Ascending aorta (tissue), 2 donors: ENCODE measurements at regions not wholly inside any gene's neighbourhood (a gene's known extent, or its start where the extent isn't known, plus 50 kb on each side); places are given as distances from the start of the nearest gene placed in this dataset.

Experiments
- DNase-seq, 2 donors: peaks; one replicate each; pipeline ENCODE4 v3.0.0-alpha.2; 2019; ENCODE audit warnings: low spot score in 2 of 2
- H3K27ac ChIP-seq, 2 donors: fragments of 200-600 bp; sonication (generic); one replicate each; pipeline ENCODE4 v1.5.1; 2016 to 2017; ENCODE audit warnings: mild to moderate bottlenecking in 1 of 2
- H3K27me3 ChIP-seq: fragments of 200-600 bp; sonication (generic); one replicate; pipeline ENCODE4 v1.5.1; 2017
- H3K36me3 ChIP-seq, 2 donors: fragments of 200-600 bp; sonication (generic); one replicate each; pipeline ENCODE4 v1.5.1; 2016
- H3K4me1 ChIP-seq, 2 donors: fragments of 200-600 bp; sonication (generic); one replicate each; pipeline ENCODE4 v1.5.1; 2016 to 2017; ENCODE audit warnings: mild to moderate bottlenecking in 1 of 2
- H3K4me3 ChIP-seq, 2 donors: fragments of 200-600 bp; sonication (generic); one replicate each; pipeline ENCODE4 v1.5.1; 2016 to 2017; ENCODE audit warnings: mild to moderate bottlenecking in 1 of 2
- H3K9me3 ChIP-seq, 2 donors: fragments of 200-600 bp; sonication (generic); one replicate each; pipeline ENCODE4 v1.5.1; 2016
- CTCF ChIP-seq, 3 experiments: fragments of 200-600 bp in 2 of 3; fragments of 450-650 bp in 1 of 3; sonication (generic) in 2 of 3; IDR thresholded peaks; one replicate each; pipeline ENCODE4 v1.5.1; 2016 to 2019; ENCODE audit warnings: antibody characterized with exemption in 3 of 3, mild to moderate bottlenecking in 1 of 3, moderate library complexity in 1 of 3
- intact Hi-C: fragments of 100-400 bp; cut with DNase I; formaldehyde crosslinking; loops from one replicate; pipeline ENCODE4 v1.15.1; 2023

DNA sequence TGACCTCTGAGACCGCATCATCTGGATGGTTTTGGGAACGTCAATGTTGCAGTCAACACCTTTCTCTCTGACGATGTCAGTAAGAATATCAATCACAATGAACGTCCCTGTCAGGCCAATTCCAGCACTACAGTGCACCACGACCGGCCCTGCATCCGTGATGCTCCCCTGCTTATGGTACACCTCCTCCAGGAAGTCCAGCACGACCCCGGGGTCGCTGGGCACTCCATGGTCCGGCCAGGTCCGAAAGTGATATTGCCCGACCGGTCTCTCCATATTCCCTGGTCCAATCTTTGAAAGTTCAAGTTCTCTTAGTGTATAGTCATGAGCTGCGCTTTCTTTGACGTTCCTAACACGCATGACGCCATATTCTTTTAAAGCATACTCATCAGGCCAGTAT lies 203.6 kb upstream of the PRDM9 start:
- H3K27me3 ChIP-seq, result no peaks in the 10 kb centered on the region
- H3K9me3 ChIP-seq, result no peaks in the 10 kb centered on the region
- H3K27ac ChIP-seq, result no peak overlapping the region
- no peaks in the 10 kb centered on the region for H3K36me3 ChIP-seq
- TF ChIP-seq CTCF (IDR thresholded peaks at IDR 0.05), result no peak
- no peak for DNase-seq
- no peak overlapping the region for H3K4me3 ChIP-seq
- no peaks in the 10 kb centered on the region for H3K4me1 ChIP-seq
- intact Hi-C loops, result no loop called here

DNA sequence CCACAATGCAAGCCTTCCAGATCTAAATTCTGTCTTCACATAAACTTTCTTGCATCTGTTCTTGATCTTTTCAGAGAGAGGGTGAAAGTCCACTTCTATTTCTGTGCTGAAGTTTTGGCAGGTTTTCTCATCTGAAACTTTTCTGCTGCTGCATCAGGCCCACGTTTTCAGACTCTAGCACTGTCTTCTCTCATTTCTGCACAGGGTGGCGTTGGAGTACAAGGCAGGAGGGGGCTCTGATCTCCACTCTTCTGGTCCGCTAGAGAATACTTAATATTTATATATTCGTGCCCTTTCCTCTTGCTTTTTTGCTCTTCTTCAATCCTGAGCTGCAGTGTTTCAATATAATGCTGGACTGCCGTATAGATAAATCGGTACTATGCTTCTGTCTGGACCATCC lies 204.0 kb upstream of the PRDM9 start:
- TF ChIP-seq CTCF (IDR thresholded peaks at IDR 0.05), result no peak
- no peaks in the 10 kb centered on the region for H3K4me1 ChIP-seq

GRCh38 chr5:23302438-23302837 lies 205.0 kb upstream of the PRDM9 start:
- Histone ChIP-seq H3K9me3 (no peaks in the 10 kb centered on the region), H3K27ac (no peak overlapping the region), H3K27me3 (no peaks in the 10 kb centered on the region), H3K36me3 (no peaks in the 10 kb centered on the region), H3K4me3 (no peak overlapping the region), H3K4me1 (no peaks in the 10 kb centered on the region)
- DNase-seq, result no peak
- intact Hi-C loops, result no loop called here
- TF ChIP-seq CTCF (IDR thresholded peaks at IDR 0.05), result no peak

More for the DNA sequence above, 204.0 kb upstream of the PRDM9 start:
- DNase-seq, result no peak
- no peaks in the 10 kb centered on the region for H3K36me3 ChIP-seq
- H3K4me3 ChIP-seq, result no peak overlapping the region
- intact Hi-C loops, result no loop called here
- H3K9me3 ChIP-seq, result no peaks in the 10 kb centered on the region
- no peaks in the 10 kb centered on the region for H3K27me3 ChIP-seq
- H3K27ac ChIP-seq, result no peak overlapping the region

DNA sequence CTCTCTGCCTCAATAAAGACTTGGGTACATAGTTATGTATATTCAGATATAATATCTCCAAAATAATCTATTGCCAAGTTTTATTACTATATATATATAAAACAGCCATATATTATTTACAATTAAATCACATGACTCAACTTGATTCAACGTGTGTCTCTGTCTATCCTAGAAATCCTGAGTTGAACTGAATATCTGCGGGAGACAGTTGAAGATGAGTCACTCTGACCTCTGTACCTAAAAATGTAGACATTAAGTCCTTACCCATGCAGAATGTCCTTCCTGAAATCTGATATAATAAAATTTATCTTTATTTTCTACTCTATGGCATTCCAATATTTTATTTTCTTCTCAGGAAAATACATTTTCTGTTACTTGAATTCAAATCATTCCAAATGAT lies 218.2 kb upstream of the PRDM9 start:
- no peak for DNase-seq
- no peak for TF ChIP-seq CTCF (IDR thresholded peaks at IDR 0.05)
- no peaks in the 10 kb centered on the region for H3K4me1 ChIP-seq
- H3K27ac ChIP-seq, result no peak overlapping the region
- H3K36me3 ChIP-seq, result no peaks in the 10 kb centered on the region
- H3K4me3 ChIP-seq, result no peak overlapping the region
- intact Hi-C loops, result no loop called here
- H3K27me3 ChIP-seq, result no peaks in the 10 kb centered on the region
- no peaks in the 10 kb centered on the region for H3K9me3 ChIP-seq

- Histone ChIP-seq H3K27me3 (no peaks in the 10 kb centered on the region), H3K27ac (no peak overlapping the region), H3K4me3 (no peak overlapping the region), H3K4me1 (no peaks in the 10 kb centered on the region), H3K36me3 (no peaks in the 10 kb centered on the region), H3K9me3 (no peaks in the 10 kb centered on the region)
- intact Hi-C loops, result no loop called here
- no peak for DNase-seq
- TF ChIP-seq CTCF (IDR thresholded peaks at IDR 0.05), result no peak
These were observed 222.8 kb upstream of the PRDM9 start for GRCh38 chr5:23284656-23285055.

DNA sequence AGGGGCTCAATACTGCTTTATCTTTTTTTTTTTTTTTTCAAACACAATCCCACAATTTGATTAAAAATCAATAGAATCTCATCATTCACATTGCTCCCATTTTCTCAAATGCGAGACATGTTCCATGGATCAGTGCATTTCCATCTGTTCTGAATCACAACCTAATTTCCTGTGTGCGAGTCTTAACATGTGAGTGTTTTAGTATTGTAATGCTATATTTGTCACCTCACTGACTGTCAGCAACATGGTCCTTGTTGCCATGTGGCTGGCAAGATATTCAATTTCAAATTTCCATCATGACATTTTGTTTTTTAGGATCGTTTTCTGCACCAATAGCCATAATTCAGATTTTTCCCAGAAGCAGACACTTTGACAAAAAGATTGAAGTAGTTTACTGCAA lies 233.2 kb upstream of the PRDM9 start:
- Histone ChIP-seq H3K4me3 (no peak overlapping the region), H3K9me3 (no peaks in the 10 kb centered on the region), H3K4me1 (no peaks in the 10 kb centered on the region), H3K36me3 (no peaks in the 10 kb centered on the region), H3K27me3 (no peaks in the 10 kb centered on the region), H3K27ac (no peak overlapping the region)
- TF ChIP-seq CTCF (IDR thresholded peaks at IDR 0.05), result no peak
- intact Hi-C loops, result no loop called here
- no peak for DNase-seq
